ENCODE measurements at regions not wholly inside any gene's neighbourhood (a gene's known extent, or its start where the extent isn't known, plus 50 kb on each side); places are given as distances from the start of the nearest gene placed in this dataset.

DNA sequence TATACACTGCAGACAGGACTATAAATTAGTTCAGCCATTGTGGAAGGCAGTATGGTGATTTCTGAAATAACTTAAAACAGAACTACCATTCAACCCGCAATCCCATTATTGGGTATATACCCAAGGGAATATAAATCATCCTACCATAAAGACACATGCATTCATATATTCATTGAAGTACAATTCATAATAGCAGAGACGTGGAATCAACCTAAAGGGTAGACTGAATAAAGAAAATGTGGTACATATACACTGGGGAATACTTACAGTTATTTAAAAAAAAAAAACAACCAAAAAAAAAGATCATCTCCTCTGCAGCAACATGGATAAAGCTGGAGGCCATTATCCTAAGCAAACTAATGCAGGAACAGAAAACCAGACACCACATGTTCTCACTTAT is 473.9 kb downstream of the TRHDE start:
- H3K9ac ChIP-seq (ENCODE audit: low read length) = no peak overlapping the region
- no peak overlapping the region for H3K4me2 ChIP-seq (ENCODE audit: low read depth, low read length)
- no peaks in the 10 kb centered on the region for H3K79me2 ChIP-seq (ENCODE audit: low read length)
- H3K9me2 ChIP-seq (replicated peaks; ENCODE audit: insufficient read depth, low read length) = no peaks in the 10 kb centered on the region
- no peaks in the 10 kb centered on the region for H3K36me3 ChIP-seq (replicated peaks; ENCODE audit: insufficient read depth, low read length)
- no peaks in the 10 kb centered on the region for H3K27me3 ChIP-seq (replicated peaks; ENCODE audit: insufficient read depth, low read length)
- no peak overlapping the region for H2AFZ ChIP-seq (ENCODE audit: low read length)
- H3K4me3 ChIP-seq (ENCODE audit: low read length) = no peak overlapping the region
- no peak overlapping the region for H3K27ac ChIP-seq (ENCODE audit: low read length)
- no peaks in the 10 kb centered on the region for H3F3A ChIP-seq (ENCODE audit: insufficient read depth, low read length)
- no peaks in the 10 kb centered on the region for H3K4me1 ChIP-seq (ENCODE audit: low read length)
- H4K20me1 ChIP-seq (ENCODE audit: insufficient read depth, low read length) = no peaks in the 10 kb centered on the region
- DNase-seq = no peak
- TF ChIP-seq EZH2phosphoT487 (IDR thresholded peaks at IDR 0.05; ENCODE audit: low read length) (no peak), EZH2 (optimal IDR thresholded peaks at IDR 0.05; ENCODE audit: low read depth, low read length) (no peak)
- TF ChIP-seq, protein P1, sequence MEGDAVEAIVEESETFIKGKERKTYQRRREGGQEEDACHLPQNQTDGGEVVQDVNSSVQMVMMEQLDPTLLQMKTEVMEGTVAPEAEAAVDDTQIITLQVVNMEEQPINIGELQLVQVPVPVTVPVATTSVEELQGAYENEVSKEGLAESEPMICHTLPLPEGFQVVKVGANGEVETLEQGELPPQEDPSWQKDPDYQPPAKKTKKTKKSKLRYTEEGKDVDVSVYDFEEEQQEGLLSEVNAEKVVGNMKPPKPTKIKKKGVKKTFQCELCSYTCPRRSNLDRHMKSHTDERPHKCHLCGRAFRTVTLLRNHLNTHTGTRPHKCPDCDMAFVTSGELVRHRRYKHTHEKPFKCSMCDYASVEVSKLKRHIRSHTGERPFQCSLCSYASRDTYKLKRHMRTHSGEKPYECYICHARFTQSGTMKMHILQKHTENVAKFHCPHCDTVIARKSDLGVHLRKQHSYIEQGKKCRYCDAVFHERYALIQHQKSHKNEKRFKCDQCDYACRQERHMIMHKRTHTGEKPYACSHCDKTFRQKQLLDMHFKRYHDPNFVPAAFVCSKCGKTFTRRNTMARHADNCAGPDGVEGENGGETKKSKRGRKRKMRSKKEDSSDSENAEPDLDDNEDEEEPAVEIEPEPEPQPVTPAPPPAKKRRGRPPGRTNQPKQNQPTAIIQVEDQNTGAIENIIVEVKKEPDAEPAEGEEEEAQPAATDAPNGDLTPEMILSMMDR (IDR thresholded peaks at IDR 0.05; ENCODE audit: low read length) = no peak
- H3K9me3 ChIP-seq (replicated peaks; ENCODE audit: insufficient read depth, low read length) = no peaks in the 10 kb centered on the region

DNA sequence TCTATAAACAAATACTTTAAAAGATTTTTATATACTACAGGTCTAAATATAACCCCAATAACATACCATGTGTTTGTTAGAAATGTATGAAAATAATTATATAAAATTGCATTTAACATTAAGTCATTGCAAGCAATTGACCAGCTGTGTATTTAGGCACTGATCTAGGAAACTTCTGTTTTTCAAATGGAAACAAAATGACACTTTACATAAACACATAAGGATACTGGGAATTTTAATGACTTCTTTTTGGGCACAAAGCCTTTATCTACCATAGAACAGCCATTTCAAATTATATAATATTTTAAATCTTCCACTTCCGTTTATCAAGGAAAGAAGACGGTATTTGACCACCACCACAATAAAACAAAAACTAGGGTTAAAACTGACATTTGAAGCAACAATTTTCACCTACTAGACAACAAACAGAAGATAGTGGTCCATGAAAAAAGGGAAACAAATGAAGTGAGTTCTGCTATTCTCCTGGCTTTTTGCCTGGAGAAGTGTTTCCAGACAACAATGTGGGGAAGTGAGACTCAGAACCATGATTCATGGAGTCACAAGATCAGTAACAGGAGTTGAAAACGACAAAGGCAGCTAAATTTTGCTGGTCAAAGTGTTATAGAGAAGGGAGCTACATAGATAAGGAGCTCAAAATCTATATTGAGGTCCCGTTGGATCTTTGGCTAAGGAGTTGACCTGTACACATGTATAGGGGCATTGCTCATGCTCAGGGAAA is 475.1 kb downstream of the TRHDE start:
- Histone ChIP-seq H3K36me3 (replicated peaks; ENCODE audit: insufficient read depth, low read length) (no peaks in the 10 kb centered on the region), H3K4me2 (ENCODE audit: low read depth, low read length) (no peak overlapping the region), H3K79me2 (ENCODE audit: low read length) (no peaks in the 10 kb centered on the region), H2AFZ (ENCODE audit: low read length) (no peak overlapping the region), H4K20me1 (ENCODE audit: insufficient read depth, low read length) (no peaks in the 10 kb centered on the region), H3K27me3 (replicated peaks; ENCODE audit: insufficient read depth, low read length) (no peaks in the 10 kb centered on the region), H3K27ac (ENCODE audit: low read length) (no peak overlapping the region), H3K9me3 (replicated peaks; ENCODE audit: insufficient read depth, low read length) (no peaks in the 10 kb centered on the region), H3K4me3 (ENCODE audit: low read length) (no peak overlapping the region), H3K9me2 (replicated peaks; ENCODE audit: insufficient read depth, low read length) (no peaks in the 10 kb centered on the region), H3K4me1 (ENCODE audit: low read length) (no peaks in the 10 kb centered on the region), H3K9ac (ENCODE audit: low read length) (no peak overlapping the region), H3F3A (ENCODE audit: insufficient read depth, low read length) (no peaks in the 10 kb centered on the region)
- no peak for DNase-seq
- TF ChIP-seq EZH2phosphoT487 (IDR thresholded peaks at IDR 0.05; ENCODE audit: low read length) (no peak), EZH2 (optimal IDR thresholded peaks at IDR 0.05; ENCODE audit: low read depth, low read length) (no peak)
- TF ChIP-seq, protein P1 (IDR thresholded peaks at IDR 0.05; ENCODE audit: low read length) = no peak

DNA sequence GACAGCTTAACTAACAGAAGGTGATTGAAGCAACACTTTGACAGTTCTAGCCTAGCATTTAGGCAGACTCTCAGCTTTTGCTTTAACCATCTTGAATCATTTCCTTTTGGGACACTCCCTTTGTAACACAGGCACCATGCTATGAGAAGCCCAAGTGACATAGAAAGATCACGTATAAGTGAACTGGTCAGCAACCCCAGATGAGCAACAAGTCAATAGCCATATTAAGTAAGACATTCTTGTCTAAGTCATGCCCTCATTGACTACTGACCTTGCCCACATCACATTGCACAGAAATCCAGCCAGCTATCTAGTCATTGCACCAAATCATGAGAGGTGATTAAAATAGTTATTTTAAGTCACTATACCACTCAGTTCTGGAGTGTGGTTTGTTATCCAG is 476.8 kb downstream of the TRHDE start:
- Histone ChIP-seq H3F3A (ENCODE audit: insufficient read depth, low read length) (no peaks in the 10 kb centered on the region), H3K79me2 (ENCODE audit: low read length) (no peaks in the 10 kb centered on the region), H3K4me3 (ENCODE audit: low read length) (no peak overlapping the region), H3K4me1 (ENCODE audit: low read length) (no peaks in the 10 kb centered on the region), H3K27ac (ENCODE audit: low read length) (no peak overlapping the region), H4K20me1 (ENCODE audit: insufficient read depth, low read length) (no peaks in the 10 kb centered on the region), H3K9me2 (replicated peaks; ENCODE audit: insufficient read depth, low read length) (no peaks in the 10 kb centered on the region), H3K27me3 (replicated peaks; ENCODE audit: insufficient read depth, low read length) (no peaks in the 10 kb centered on the region), H2AFZ (ENCODE audit: low read length) (no peak overlapping the region), H3K4me2 (ENCODE audit: low read depth, low read length) (no peak overlapping the region), H3K9me3 (replicated peaks; ENCODE audit: insufficient read depth, low read length) (no peaks in the 10 kb centered on the region), H3K36me3 (replicated peaks; ENCODE audit: insufficient read depth, low read length) (no peaks in the 10 kb centered on the region), H3K9ac (ENCODE audit: low read length) (no peak overlapping the region)
- TF ChIP-seq, protein P1 (IDR thresholded peaks at IDR 0.05; ENCODE audit: low read length) = no peak
- TF ChIP-seq EZH2phosphoT487 (IDR thresholded peaks at IDR 0.05; ENCODE audit: low read length) = no peak
- no peak for TF ChIP-seq EZH2 (optimal IDR thresholded peaks at IDR 0.05; ENCODE audit: low read depth, low read length)
- DNase-seq = no peak

Measured in MM.1S (cell line).